NB4 (cell line): ENCODE measurements at regions not wholly inside any gene's neighbourhood (a gene's known extent, or its start where the extent isn't known, plus 50 kb on each side); places are given as distances from the start of the nearest gene placed in this dataset.
"Not testable (repeated sequence)": the region's sequence is repeated elsewhere in the genome, so short reads cannot be mapped to it uniquely, and the experiment has no call there.

Source experiments
- DNase-seq: peaks from one replicate; pipeline ENCODE4 v3.0.0; 2010; ENCODE audit warnings: low read depth
- H3K4me3 ChIP-seq: one replicate; pipeline ENCODE4 v1.5.1; 2011; ENCODE audit warnings: mild to moderate bottlenecking, low read depth, low read length, moderate library complexity
- CTCF ChIP-seq: IDR thresholded peaks from one replicate; pipeline ENCODE4 v1.5.1; 2012; ENCODE audit warnings: low read depth, low read length
- MAX ChIP-seq: IDR thresholded peaks from 2 replicates; pipeline ENCODE4 v1.6.1; 2011; ENCODE audit warnings: low read depth, low read length
- MYC ChIP-seq: IDR thresholded peaks from 2 replicates; pipeline ENCODE4 v1.6.1; 2011; ENCODE audit warnings: low read depth, low read length
- POLR2A ChIP-seq: IDR thresholded peaks from 2 replicates; pipeline ENCODE4 v1.6.1; 2011; ENCODE audit warnings: mild to moderate bottlenecking; ENCODE audit not compliant: insufficient read length; ENCODE audit errors: extremely low read depth

- TF ChIP-seq CTCF (no peak), MAX (no peak), MYC (no peak), POLR2A (no peak)
- H3K4me3 ChIP-seq, result no peak overlapping the region
- DNase-seq, result no peak
Measured at GRCh38 chr6:134432036-134432435, 114.1 kb upstream of the SGK1 start.

- no peak for TF ChIP-seq MYC
- DNase-seq, result no peak
- no peak overlapping the region for H3K4me3 ChIP-seq
Measured at GRCh38 chr6:134431421-134431859, 113.5 kb upstream of the SGK1 start.

GRCh38 chr6:134429861-134430380 is 112.0 kb upstream of the SGK1 start:
- no peak overlapping the region for H3K4me3 ChIP-seq
- TF ChIP-seq MYC (no peak), POLR2A (no peak), CTCF (no peak), MAX (no peak)
- DNase-seq, result no peak

GRCh38 chr6:134427721-134428120 is 109.8 kb upstream of the SGK1 start:
- no peak for DNase-seq
- no peak for TF ChIP-seq POLR2A
- TF ChIP-seq MAX, result no peak
- TF ChIP-seq CTCF, result no peak
- no peak for TF ChIP-seq MYC
- H3K4me3 ChIP-seq, result no peak overlapping the region

GRCh38 chr6:134426623-134427022 is 108.7 kb upstream of the SGK1 start:
- no peak for DNase-seq
- H3K4me3 ChIP-seq, result no peak overlapping the region
- TF ChIP-seq CTCF (no peak), POLR2A (no peak), MAX (no peak), MYC (no peak)

GRCh38 chr6:134425917-134426316 is 108.0 kb upstream of the SGK1 start:
- not testable (repeated sequence) for DNase-seq, H3K4me3 ChIP-seq

- no peak for TF ChIP-seq MAX
- no peak for TF ChIP-seq CTCF
- TF ChIP-seq MYC, result no peak
- no peak for TF ChIP-seq POLR2A
- no peak overlapping the region for H3K4me3 ChIP-seq
- DNase-seq, result no peak
Measured at GRCh38 chr6:134425513-134425912, 107.6 kb upstream of the SGK1 start.
